ENCODE measurements at regions not wholly inside any gene's neighbourhood (a gene's known extent, or its start where the extent isn't known, plus 50 kb on each side); places are given as distances from the start of the nearest gene placed in this dataset.

GRCh38 chr2:133760376-133760775 lies 192.1 kb upstream of the NCKAP5 start:
- H3K36me3 Mint-ChIP-seq (ENCODE audit: low read depth): peaks cover 5% of the 10 kb centered on the region
- H3K4me3 Mint-ChIP-seq: no peak overlapping the region
- DNase-seq: no peak
- peaks cover 1% of the 10 kb centered on the region; the same call in 1 of the 2 replicates for H3K27me3 Mint-ChIP-seq (ENCODE audit: insufficient read depth)
- no peak overlapping the region for H3K27ac Mint-ChIP-seq
- TF ChIP-seq CTCF (IDR thresholded peaks at IDR 0.05): no peak
- H3K9me3 Mint-ChIP-seq: no peaks in the 10 kb centered on the region
- peaks cover 30% of the 10 kb centered on the region for H3K4me1 Mint-ChIP-seq (ENCODE audit: low read depth)

DNA sequence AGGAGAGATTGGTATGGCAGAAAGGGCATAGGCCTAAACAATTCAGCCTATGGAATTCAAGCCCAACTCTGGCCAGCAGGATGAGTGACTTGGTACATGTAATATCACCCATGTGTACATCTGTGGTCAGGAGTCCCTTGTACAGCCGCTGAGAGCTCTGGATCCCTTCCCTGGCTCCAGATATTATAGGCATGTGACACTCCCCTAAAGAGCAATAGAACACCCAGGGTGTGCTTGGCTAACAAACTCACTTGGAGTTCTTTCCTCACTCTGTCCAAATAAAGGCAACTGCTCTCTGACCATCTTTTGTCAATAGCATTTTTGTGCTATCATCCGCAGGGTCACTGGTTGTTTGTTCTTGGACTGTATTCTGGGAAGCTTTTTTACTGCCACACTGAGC lies 197.4 kb upstream of the NCKAP5 start:
- Mint-ChIP-seq H3K9me3 (no peaks in the 10 kb centered on the region), H3K36me3 (ENCODE audit: low read depth) (peaks cover 5% of the 10 kb centered on the region), H3K4me3 (no peak overlapping the region), H3K27me3 (ENCODE audit: insufficient read depth) (no peaks in the 10 kb centered on the region), H3K27ac (no peak overlapping the region), H3K4me1 (ENCODE audit: low read depth) (peaks cover 34% of the 10 kb centered on the region)
- TF ChIP-seq CTCF (IDR thresholded peaks at IDR 0.05): no peak
- DNase-seq: no peak

DNA sequence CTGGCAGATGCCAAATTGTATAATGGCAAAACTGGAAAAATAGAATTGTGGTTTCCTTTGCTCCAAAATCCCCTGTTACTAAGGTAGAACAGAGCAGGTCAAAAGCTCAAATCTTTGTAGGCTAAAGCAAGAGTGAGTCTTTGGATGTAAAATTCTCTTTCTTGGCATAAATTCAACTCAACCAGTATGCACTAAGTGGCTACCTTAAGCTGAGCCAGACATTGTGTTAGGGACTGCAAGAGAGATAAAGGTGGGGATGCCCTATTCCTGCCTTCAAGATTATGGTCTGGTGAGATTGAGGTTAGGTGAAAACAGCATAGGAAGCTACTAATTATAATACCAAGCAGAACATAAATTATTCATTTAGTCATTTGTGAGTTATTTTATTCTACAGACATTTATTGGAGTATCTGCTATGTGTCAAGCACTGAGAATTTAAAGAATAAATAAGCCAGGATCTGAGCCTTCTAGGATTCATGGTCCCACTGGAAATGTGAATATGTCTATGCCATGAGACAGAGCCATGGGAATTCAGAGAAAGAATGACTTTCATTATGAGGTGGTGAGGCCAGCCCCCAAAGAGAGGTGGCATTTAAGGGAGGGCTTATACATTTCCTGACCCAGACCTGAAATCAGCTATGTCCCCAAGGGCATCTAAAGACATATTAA lies 198.0 kb upstream of the NCKAP5 start:
- Mint-ChIP-seq H3K4me3 (no peak overlapping the region), H3K4me1 (ENCODE audit: low read depth) (peaks cover 28% of the 10 kb centered on the region), H3K27ac (no peak overlapping the region; the same call in 1 of the 2 replicates), H3K27me3 (ENCODE audit: insufficient read depth) (no peaks in the 10 kb centered on the region), H3K36me3 (ENCODE audit: low read depth) (peaks cover 5% of the 10 kb centered on the region), H3K9me3 (no peaks in the 10 kb centered on the region)
- no peak for TF ChIP-seq CTCF (IDR thresholded peaks at IDR 0.05)
- no peak for DNase-seq

GRCh38 chr2:133768256-133768655 lies 200.0 kb upstream of the NCKAP5 start:
- no peak for TF ChIP-seq CTCF (IDR thresholded peaks at IDR 0.05)
- DNase-seq: no peak

DNA sequence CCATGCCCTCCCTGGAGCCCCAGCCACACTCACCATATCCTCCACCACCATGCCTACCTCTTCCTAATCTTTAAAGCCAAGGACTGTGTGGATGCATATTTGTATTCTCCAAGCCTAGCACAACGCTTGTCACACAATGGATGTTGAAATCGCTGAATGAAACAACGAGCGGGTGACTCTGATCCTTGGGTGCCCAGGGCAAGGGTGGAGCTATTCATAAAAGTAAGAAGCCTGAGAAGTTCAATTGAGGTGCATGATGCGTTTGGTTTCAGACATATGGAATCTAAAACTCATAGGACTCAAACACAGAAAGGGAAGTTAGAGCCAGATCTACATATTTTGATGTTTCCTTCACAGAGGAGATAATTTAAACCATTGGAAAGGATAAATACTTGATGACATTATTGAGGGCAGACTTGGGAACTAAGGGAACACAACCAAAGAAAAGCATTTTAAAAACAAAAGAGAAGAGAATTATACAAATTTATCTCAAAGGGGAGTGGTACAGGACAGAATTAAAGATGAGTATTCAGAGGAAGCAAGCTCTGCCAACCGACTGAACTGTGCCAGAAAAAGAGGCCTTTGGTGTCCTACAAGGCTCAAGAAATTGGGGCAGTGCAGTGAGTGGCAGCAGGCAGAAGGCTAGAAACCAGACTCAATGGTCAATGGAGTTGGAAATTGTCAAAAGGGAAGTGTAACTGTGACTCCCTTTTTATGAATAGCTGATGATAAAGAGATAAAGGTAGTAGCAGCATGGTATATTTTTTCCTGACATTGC lies 200.6 kb upstream of the NCKAP5 start:
- Mint-ChIP-seq H3K9me3 (no peaks in the 10 kb centered on the region), H3K36me3 (ENCODE audit: low read depth) (no peaks in the 10 kb centered on the region; the same call in 1 of the 2 replicates), H3K4me3 (no peak overlapping the region), H3K27me3 (ENCODE audit: insufficient read depth) (no peaks in the 10 kb centered on the region), H3K4me1 (ENCODE audit: low read depth) (peaks cover 27% of the 10 kb centered on the region), H3K27ac (no peak overlapping the region)
- no peak for DNase-seq
- no peak for TF ChIP-seq CTCF (IDR thresholded peaks at IDR 0.05)

More at GRCh38 chr2:133768256-133768655, 200.0 kb upstream of the NCKAP5 start:
- Mint-ChIP-seq H3K27me3 (ENCODE audit: insufficient read depth) (no peaks in the 10 kb centered on the region), H3K36me3 (ENCODE audit: low read depth) (no peaks in the 10 kb centered on the region; the same call in 1 of the 2 replicates), H3K27ac (no peak overlapping the region), H3K4me3 (no peak overlapping the region), H3K9me3 (no peaks in the 10 kb centered on the region), H3K4me1 (ENCODE audit: low read depth) (peaks cover 27% of the 10 kb centered on the region)
